H1 (cell line): ENCODE measurements at regions not wholly inside any gene's neighbourhood (a gene's known extent, or its start where the extent isn't known, plus 50 kb on each side); places are given as distances from the start of the nearest gene placed in this dataset.

Experiments
- CTCF ChIA-PET: fragments of 300-600 bp; sonication (Branson Sonifier 250); formaldehyde crosslinking; loops from one replicate; lab custom pipeline; 2021; ENCODE audit not compliant: partially characterized antibody; lab: Charles Lee
- POLR2A ChIA-PET: fragments of 300-600 bp; sonication (Branson Sonifier 250); formaldehyde crosslinking; loops from one replicate; lab custom pipeline; 2021; ENCODE audit warnings: inconsistent platforms; ENCODE audit not compliant: partially characterized antibody; lab: Charles Lee
- DNase-seq, 2 experiments: peaks; one replicate each; pipeline versions ENCODE4 v3.0.0 to v3.0.0-alpha.2; 2010 to 2022; ENCODE audit warnings: low spot score in 2 of 2, low read depth in 1 of 2, mixed read lengths in 1 of 2
- FAIRE-seq: peaks from 2 replicates; lab custom pipeline; 2011; peaks lifted over from hg19 to GRCh38; lab: Jason Lieb, UNC
- H2AFZ ChIP-seq: 2 replicates; pipeline ENCODE4 v1.8.1; 2012; ENCODE audit warnings: low read length, inconsistent platforms
- H2AK5ac ChIP-seq: 2 replicates; pipeline ENCODE4 v1.6.1; 2013; ENCODE audit warnings: low read depth, low read length
- H2BK120ac ChIP-seq: replicated peaks from 2 replicates; pipeline ENCODE3; 2013; ENCODE audit warnings: low read depth, low read length, inconsistent platforms
- H2BK12ac ChIP-seq: 2 replicates; pipeline ENCODE4 v1.6.1; 2013; ENCODE audit warnings: low read depth, low read length
- H2BK15ac ChIP-seq: 2 replicates; pipeline ENCODE4 v1.6.1; 2013; ENCODE audit warnings: low read length
- H2BK20ac ChIP-seq: 2 replicates; pipeline ENCODE4 v1.6.1; 2013; ENCODE audit warnings: low read length
- H2BK5ac ChIP-seq: 2 replicates; pipeline ENCODE4 v1.6.1; 2013; ENCODE audit warnings: low read depth, low read length
- H3K14ac ChIP-seq: 2 replicates; pipeline ENCODE4 v1.6.1; 2013; ENCODE audit warnings: inconsistent platforms; ENCODE audit not compliant: insufficient read length
- H3K18ac ChIP-seq: 2 replicates; pipeline ENCODE4 v1.6.1; 2013; ENCODE audit warnings: low read length; ENCODE audit errors: extremely low read depth
- H3K23ac ChIP-seq: 2 replicates; pipeline ENCODE4 v1.6.1; 2013; ENCODE audit warnings: inconsistent platforms; ENCODE audit not compliant: insufficient read length
- H3K23me2 ChIP-seq: 2 replicates; pipeline ENCODE4 v1.6.1; 2013; ENCODE audit warnings: low read depth, low read length
- H3K27ac ChIP-seq: 2 replicates; pipeline ENCODE4 v1.6.1; 2011; ENCODE audit warnings: low read depth, low read length, inconsistent platforms
- H3K27me3 ChIP-seq, 4 experiments: replicated peaks in 1 of 4; 1 replicate in 1 of 4; 2 replicates in 3 of 4; pipeline versions ENCODE4 v1.6.1 to v1.8.1; 2011 to 2013; ENCODE audit warnings: low read length in 3 of 4, mild to moderate bottlenecking in 3 of 4, inconsistent platforms in 2 of 4, mixed read lengths in 2 of 4, moderate library complexity in 1 of 4; ENCODE audit not compliant: control insufficient read depth in 3 of 4, insufficient read depth in 3 of 4; ENCODE audit errors: extremely low read depth in 1 of 4
- H3K36me3 ChIP-seq, 4 experiments: 2 replicates each; pipeline versions ENCODE4 v1.6.1 to v1.8.1; 2011 to 2013; ENCODE audit warnings: mild to moderate bottlenecking in 4 of 4, low read length in 3 of 4, moderate library complexity in 2 of 4, control low read depth in 1 of 4, inconsistent platforms in 1 of 4; ENCODE audit not compliant: insufficient read depth in 4 of 4, control insufficient read depth in 2 of 4
- H3K4ac ChIP-seq: replicated peaks from 2 replicates; pipeline ENCODE3; 2013; ENCODE audit warnings: low read length, low read depth, mixed read lengths, inconsistent platforms; ENCODE audit not compliant: insufficient read length
- H3K4me1 ChIP-seq, 4 experiments: replicated peaks in 1 of 4; 1 replicate in 1 of 4; 2 replicates in 3 of 4; pipeline versions ENCODE4 v1.6.1 to v1.8.1; 2011 to 2013; ENCODE audit warnings: low read length in 3 of 4, inconsistent platforms in 2 of 4, mixed read lengths in 1 of 4; ENCODE audit not compliant: insufficient read depth in 4 of 4, control insufficient read depth in 3 of 4
- H3K4me2 ChIP-seq, 2 experiments: 2 replicates each; pipeline versions ENCODE4 v1.6.1 to v1.8.1; 2011 to 2013; ENCODE audit warnings: low read depth in 2 of 2, low read length in 2 of 2, control low read depth in 1 of 2, inconsistent platforms in 1 of 2, mild to moderate bottlenecking in 1 of 2; ENCODE audit not compliant: insufficient read depth in 1 of 2
- H3K4me3 ChIP-seq, 4 experiments: fragments of 200-600, 300-600 bp in 1 of 4; sonication (generic), shearing (Covaris generic), sonication (Bioruptor Twin) in 1 of 4; 2 replicates each; pipeline versions ENCODE4 v1.5.1 to v1.8.1; 2011 to 2016; ENCODE audit warnings: low read length in 4 of 4, low read depth in 3 of 4, control low read depth in 2 of 4, inconsistent platforms in 2 of 4, mild to moderate bottlenecking in 2 of 4, mixed read lengths in 1 of 4, moderate library complexity in 1 of 4; ENCODE audit not compliant: insufficient read depth in 2 of 4; ENCODE audit errors: extremely low read depth in 1 of 4
- H3K56ac ChIP-seq: replicated peaks from 2 replicates; pipeline ENCODE3; 2013; ENCODE audit warnings: low read depth, mild to moderate bottlenecking, mixed read lengths, low read length, inconsistent platforms; ENCODE audit not compliant: insufficient read length
- H3K79me1 ChIP-seq: 2 replicates; pipeline ENCODE4 v1.6.1; 2013; ENCODE audit warnings: low read depth, low read length, control low read depth
- H3K79me2 ChIP-seq, 2 experiments: 2 replicates each; pipeline versions ENCODE4 v1.6.1 to v1.8.1; 2012 to 2013; ENCODE audit warnings: low read length in 2 of 2, mild to moderate bottlenecking in 2 of 2, inconsistent platforms in 1 of 2; ENCODE audit not compliant: insufficient read depth in 2 of 2, control insufficient read depth in 1 of 2
- H3K9ac ChIP-seq, 4 experiments: replicated peaks in 1 of 4; 1 replicate in 1 of 4; 2 replicates in 3 of 4; pipeline versions ENCODE4 v1.6.1 to v1.8.1; 2011 to 2013; ENCODE audit warnings: low read depth in 3 of 4, low read length in 3 of 4, control low read depth in 2 of 4, mild to moderate bottlenecking in 2 of 4, moderate library complexity in 2 of 4, inconsistent platforms in 1 of 4; ENCODE audit errors: extremely low read depth in 1 of 4
- H3K9me3 ChIP-seq, 2 experiments: 2 replicates each; pipeline versions ENCODE4 v1.6.1 to v1.8.1; 2012 to 2013; ENCODE audit warnings: mild to moderate bottlenecking in 2 of 2, moderate library complexity in 2 of 2, control low read depth in 1 of 2, inconsistent platforms in 1 of 2, low read depth in 1 of 2, low read length in 1 of 2, mixed read lengths in 1 of 2; ENCODE audit not compliant: insufficient read depth in 2 of 2
- H4K20me1 ChIP-seq, 2 experiments: replicated peaks in 1 of 2; 2 replicates each; pipeline versions ENCODE3 to v1.8.1; 2011 to 2013; ENCODE audit warnings: inconsistent platforms in 2 of 2, low read length in 2 of 2, mild to moderate bottlenecking in 1 of 2; ENCODE audit not compliant: insufficient read depth in 2 of 2, control insufficient read depth in 1 of 2
- H4K5ac ChIP-seq: 2 replicates; pipeline ENCODE4 v1.6.1; 2013; ENCODE audit warnings: low read length, low read depth, mixed read lengths, inconsistent platforms; ENCODE audit not compliant: insufficient read length
- H4K8ac ChIP-seq: 2 replicates; pipeline ENCODE4 v1.8.0; 2013; ENCODE audit warnings: mild to moderate bottlenecking, moderate library complexity, low read length, inconsistent platforms; ENCODE audit not compliant: insufficient read depth; ENCODE audit errors: extremely low read depth
- H4K91ac ChIP-seq: replicated peaks from 2 replicates; pipeline ENCODE3; 2013; ENCODE audit warnings: low read length, mixed read lengths, inconsistent platforms; ENCODE audit not compliant: insufficient read length
- BACH1 ChIP-seq: IDR thresholded peaks from 2 replicates; pipeline ENCODE4 v1.6.1; 2012; ENCODE audit warnings: low read length, improper control_type of control experiment
- HDAC6 ChIP-seq: IDR thresholded peaks from one replicate; pipeline ENCODE4 v1.7.1; 2012; ENCODE audit warnings: low read depth, mild to moderate bottlenecking, inconsistent platforms, low read length, moderate library complexity
- KDM4A ChIP-seq: IDR thresholded peaks from one replicate; pipeline ENCODE4 v1.7.1; 2012; ENCODE audit warnings: low read depth, mild to moderate bottlenecking, moderate library complexity, low read length, inconsistent platforms; ENCODE audit not compliant: severe bottlenecking
- RAD21 ChIP-seq, 2 experiments: IDR thresholded peaks in 1 of 2; conservative IDR thresholded peaks in 1 of 2; 2 replicates each; pipeline ENCODE4 v1.6.1; 2011; ENCODE audit warnings: low read depth in 2 of 2, low read length in 2 of 2, improper control_type of control experiment in 1 of 2, inconsistent platforms in 1 of 2, mild to moderate bottlenecking in 1 of 2, moderate library complexity in 1 of 2
- RXRA ChIP-seq: IDR thresholded peaks from 2 replicates; pipeline ENCODE4 v1.6.1; 2011; ENCODE audit warnings: low read depth, mild to moderate bottlenecking, low read length, moderate library complexity; ENCODE audit not compliant: insufficient read depth
- SAP30 ChIP-seq: fragments of 300-600 bp; sonication (generic); IDR thresholded peaks from 2 replicates; pipeline ENCODE4 v1.7.1; 2012; ENCODE audit warnings: low read length, moderate library complexity, mild to moderate bottlenecking, inconsistent platforms; ENCODE audit not compliant: insufficient read depth, insufficient replicate concordance
- TAF1 ChIP-seq: IDR thresholded peaks from 2 replicates; pipeline ENCODE4 v1.6.1; 2011; ENCODE audit warnings: mild to moderate bottlenecking, low read depth, low read length
- TAF7 ChIP-seq: optimal IDR thresholded peaks from 2 replicates; pipeline ENCODE3; 2011; ENCODE audit warnings: low read depth, mild to moderate bottlenecking, inconsistent platforms, low read length, moderate library complexity, borderline replicate concordance
- ZNF274 ChIP-seq: IDR thresholded peaks from 2 replicates; pipeline ENCODE4 v1.7.0; 2012; ENCODE audit warnings: low read length, borderline replicate concordance; ENCODE audit errors: extremely low read depth
- WGBS, 2 experiments: shearing (Covaris generic) in 1 of 2; methylation state at CpG; one replicate each; pipeline versions ENCODE4 v1.1.6 to v1.1.7; 2013 to 2015; ENCODE audit warnings: low lambda C conversion rate in 2 of 2, mixed read lengths in 2 of 2, inconsistent platforms in 1 of 2, low coverage in 1 of 2, missing lambda C conversion rate in 1 of 2; ENCODE audit not compliant: insufficient replicate concordance in 2 of 2, insufficient coverage in 1 of 2, insufficient read length in 1 of 2; ENCODE audit errors: extremely low coverage in 1 of 2, missing lambda C conversion rate in 1 of 2; 5-methylcytosine and 5-hydroxymethylcytosine counted together

- peaks cover 16 to 72% (median 54%) of the 10 kb centered on the region in 4 experiments for H3K27me3 ChIP-seq
- 83% methylated on average over 25 of the region's 25 CpGs; no CpG with 5 or more reads in 1 of the 2 experiments for WGBS, 2 experiments
Measured at GRCh38 chr12:132379996-132380395, 50.6 kb upstream of the GALNT9 start.

More at GRCh38 chr12:132379996-132380395, 50.6 kb upstream of the GALNT9 start:
- Histone ChIP-seq H3K14ac (no peak overlapping the region), H4K91ac (no peak overlapping the region), H4K5ac (no peak overlapping the region), H3K4ac (no peak overlapping the region), H3K27ac (no peak overlapping the region), H4K20me1 (peaks cover 0 to 1% of the 10 kb centered on the region in 2 experiments), H3K4me2 (no peak overlapping the region), H3K79me1 (no peaks in the 10 kb centered on the region), H3K79me2 (no peaks in the 10 kb centered on the region), H3K36me3 (no peaks in the 10 kb centered on the region), H2AK5ac (no peak overlapping the region), H3K9ac (no peak overlapping the region), H2BK20ac (no peak overlapping the region), H3K4me3 (no peak overlapping the region), H2AFZ (no peak overlapping the region), H2BK5ac (no peak overlapping the region), H3K56ac (no peak overlapping the region), H3K4me1 (peaks cover 0 to 14% (median 3%) of the 10 kb centered on the region in 4 experiments; a peak in 6 of 7 replicates), H3K23me2 (no peaks in the 10 kb centered on the region), H3K23ac (no peak overlapping the region), H4K8ac (no peak overlapping the region), H2BK120ac (no peak overlapping the region), H3K18ac (no peak overlapping the region), H2BK12ac (no peak overlapping the region), H2BK15ac (no peak overlapping the region), H3K9me3 (no peaks in the 10 kb centered on the region; a peak in 1 of 4 replicates)
- no peak for TF ChIP-seq RXRA
- no peak for TF ChIP-seq BACH1
- TF ChIP-seq KDM4A = no peak
- no peak for TF ChIP-seq HDAC6
- TF ChIP-seq TAF7 = no peak
- no peak for TF ChIP-seq SAP30
- TF ChIP-seq ZNF274 = no peak
- TF ChIP-seq TAF1 = no peak
- no peak for TF ChIP-seq RAD21 (IDR thresholded peaks at IDR 0.05 in 1 of 2, conservative IDR thresholded peaks at IDR 0.05 in 1 of 2; ENCODE audit: low read depth in 2 of 2, low read length in 2 of 2)
- ChIA-PET CTCF (interaction anchor here (0.6 to 4.2 kb wide), 3 partner anchors 10 to 35 kb away, joined by 3 to 21 read pairs (median 3); no protein-coding TSS in a partner anchor), POLR2A (no interaction called here)
- no peak for DNase-seq
- no peak for FAIRE-seq
